ENCODE measurements at regions not wholly inside any gene's neighbourhood (a gene's known extent, or its start where the extent isn't known, plus 50 kb on each side); places are given as distances from the start of the nearest gene placed in this dataset.

- Histone ChIP-seq H3K4me1 (no peaks in the 10 kb centered on the region), H3K9me3 (ENCODE audit: control insufficient read depth, low read length) (no peaks in the 10 kb centered on the region), H3K4me2 (ENCODE audit: low read length) (no peak overlapping the region), H3K79me2 (no peaks in the 10 kb centered on the region), H3K9ac (no peak overlapping the region), H2AFZ (no peak overlapping the region), H3K27ac (no peak overlapping the region), H3K27me3 (ENCODE audit: control insufficient read depth, insufficient read depth, low read length) (no peaks in the 10 kb centered on the region), H3K4me3 (ENCODE audit: low read depth, low read length) (no peak overlapping the region), H3K36me3 (ENCODE audit: control insufficient read depth, insufficient read depth, low read length) (no peaks in the 10 kb centered on the region)
- TF ChIP-seq, protein P1, sequence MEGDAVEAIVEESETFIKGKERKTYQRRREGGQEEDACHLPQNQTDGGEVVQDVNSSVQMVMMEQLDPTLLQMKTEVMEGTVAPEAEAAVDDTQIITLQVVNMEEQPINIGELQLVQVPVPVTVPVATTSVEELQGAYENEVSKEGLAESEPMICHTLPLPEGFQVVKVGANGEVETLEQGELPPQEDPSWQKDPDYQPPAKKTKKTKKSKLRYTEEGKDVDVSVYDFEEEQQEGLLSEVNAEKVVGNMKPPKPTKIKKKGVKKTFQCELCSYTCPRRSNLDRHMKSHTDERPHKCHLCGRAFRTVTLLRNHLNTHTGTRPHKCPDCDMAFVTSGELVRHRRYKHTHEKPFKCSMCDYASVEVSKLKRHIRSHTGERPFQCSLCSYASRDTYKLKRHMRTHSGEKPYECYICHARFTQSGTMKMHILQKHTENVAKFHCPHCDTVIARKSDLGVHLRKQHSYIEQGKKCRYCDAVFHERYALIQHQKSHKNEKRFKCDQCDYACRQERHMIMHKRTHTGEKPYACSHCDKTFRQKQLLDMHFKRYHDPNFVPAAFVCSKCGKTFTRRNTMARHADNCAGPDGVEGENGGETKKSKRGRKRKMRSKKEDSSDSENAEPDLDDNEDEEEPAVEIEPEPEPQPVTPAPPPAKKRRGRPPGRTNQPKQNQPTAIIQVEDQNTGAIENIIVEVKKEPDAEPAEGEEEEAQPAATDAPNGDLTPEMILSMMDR (IDR thresholded peaks at IDR 0.05), result no peak
Observed at GRCh38 chr2:104033399-104033798, 820.5 kb upstream of the POU3F3 start.

- no peak overlapping the region for H2AFZ ChIP-seq
- no peak overlapping the region for H3K4me2 ChIP-seq (ENCODE audit: low read length)
- H3K27ac ChIP-seq, result no peak overlapping the region
- H3K4me3 ChIP-seq (ENCODE audit: low read depth, low read length), result no peak overlapping the region
- H3K4me1 ChIP-seq, result no peaks in the 10 kb centered on the region
- TF ChIP-seq, protein P1 (IDR thresholded peaks at IDR 0.05), result no peak
- no peaks in the 10 kb centered on the region for H3K9me3 ChIP-seq (ENCODE audit: control insufficient read depth, low read length)
- H3K79me2 ChIP-seq, result no peaks in the 10 kb centered on the region
- no peaks in the 10 kb centered on the region for H3K36me3 ChIP-seq (ENCODE audit: control insufficient read depth, insufficient read depth, low read length)
- H3K9ac ChIP-seq, result no peak overlapping the region
- no peaks in the 10 kb centered on the region for H3K27me3 ChIP-seq (ENCODE audit: control insufficient read depth, insufficient read depth, low read length)
Observed at GRCh38 chr2:104040771-104041170, 813.1 kb upstream of the POU3F3 start.

DNA sequence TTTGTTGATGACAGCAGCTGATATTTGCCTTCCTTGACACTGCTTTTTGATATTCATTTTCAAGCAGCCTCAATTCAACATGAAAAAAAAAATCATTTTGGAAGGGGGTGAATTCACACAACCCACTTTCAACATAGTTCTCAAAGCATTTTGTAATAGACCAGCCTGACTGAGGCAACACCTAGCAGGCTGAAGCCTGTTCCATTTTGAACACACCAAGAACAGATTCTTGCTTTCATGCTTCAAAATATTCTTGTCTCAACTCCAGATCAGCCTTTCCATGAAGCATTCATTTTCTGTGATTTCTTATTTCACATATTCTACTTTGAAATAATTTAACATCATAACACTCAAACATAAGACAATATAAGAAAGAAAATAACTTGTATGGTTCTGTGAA, 812.6 kb upstream of the POU3F3 start:
- Histone ChIP-seq H3K27ac (no peak overlapping the region), H3K4me2 (ENCODE audit: low read length) (no peak overlapping the region), H3K9me3 (ENCODE audit: control insufficient read depth, low read length) (no peaks in the 10 kb centered on the region), H3K36me3 (ENCODE audit: control insufficient read depth, insufficient read depth, low read length) (no peaks in the 10 kb centered on the region), H3K9ac (no peak overlapping the region), H3K79me2 (no peaks in the 10 kb centered on the region), H3K27me3 (ENCODE audit: control insufficient read depth, insufficient read depth, low read length) (no peaks in the 10 kb centered on the region), H3K4me3 (ENCODE audit: low read depth, low read length) (no peak overlapping the region), H2AFZ (no peak overlapping the region), H3K4me1 (no peaks in the 10 kb centered on the region)
- TF ChIP-seq, protein P1 (IDR thresholded peaks at IDR 0.05), result no peak

DNA sequence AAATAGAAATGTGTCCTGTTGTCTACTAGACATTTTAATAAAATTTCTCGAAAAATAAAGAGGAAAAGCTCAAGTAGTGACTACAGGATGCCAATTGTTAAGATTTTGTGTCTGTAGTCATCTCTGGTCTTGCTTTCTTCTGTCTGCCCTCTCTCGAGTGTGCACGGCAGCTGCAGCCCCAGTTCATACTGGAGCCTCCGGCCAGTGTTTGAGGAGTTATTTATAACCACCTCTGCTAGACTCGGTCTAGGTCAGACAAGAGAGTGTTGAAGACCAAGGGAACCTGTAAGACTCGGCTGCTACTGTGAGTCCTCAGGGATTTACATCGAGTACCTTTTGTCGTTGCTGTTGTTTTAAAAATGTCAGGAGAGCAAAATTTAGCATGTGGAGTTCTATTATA, 810.1 kb upstream of the POU3F3 start:
- Histone ChIP-seq H2AFZ (no peak overlapping the region), H3K9me3 (ENCODE audit: control insufficient read depth, low read length) (no peaks in the 10 kb centered on the region), H3K36me3 (ENCODE audit: control insufficient read depth, insufficient read depth, low read length) (no peaks in the 10 kb centered on the region), H3K4me2 (ENCODE audit: low read length) (no peak overlapping the region), H3K27me3 (ENCODE audit: control insufficient read depth, insufficient read depth, low read length) (no peaks in the 10 kb centered on the region), H3K79me2 (no peaks in the 10 kb centered on the region), H3K9ac (no peak overlapping the region), H3K4me1 (no peaks in the 10 kb centered on the region), H3K27ac (no peak overlapping the region), H3K4me3 (ENCODE audit: low read depth, low read length) (no peak overlapping the region)
- TF ChIP-seq, protein P1 (IDR thresholded peaks at IDR 0.05), result no peak

DNA sequence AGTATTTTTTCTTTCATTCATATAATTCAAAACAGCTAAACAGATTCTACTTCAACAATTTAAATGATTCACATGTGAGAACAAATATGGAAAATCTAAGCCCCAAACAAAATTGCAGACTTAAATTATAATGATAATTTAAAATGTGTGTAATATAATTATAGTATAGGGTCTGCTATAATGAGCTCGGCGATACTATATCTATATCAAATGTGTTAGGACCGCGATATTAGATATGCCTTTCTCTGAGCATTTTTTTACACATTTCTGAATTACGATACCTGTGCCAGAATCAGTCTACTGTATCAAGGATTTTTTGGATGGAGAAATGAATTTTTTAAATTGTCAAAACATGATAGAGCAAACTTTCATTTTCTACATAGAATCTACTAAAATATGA, 808.8 kb upstream of the POU3F3 start:
- Histone ChIP-seq H3K27ac (no peak overlapping the region), H3K9me3 (ENCODE audit: control insufficient read depth, low read length) (no peaks in the 10 kb centered on the region), H3K36me3 (ENCODE audit: control insufficient read depth, insufficient read depth, low read length) (no peaks in the 10 kb centered on the region), H3K4me1 (no peaks in the 10 kb centered on the region), H3K79me2 (no peaks in the 10 kb centered on the region), H3K27me3 (ENCODE audit: control insufficient read depth, insufficient read depth, low read length) (no peaks in the 10 kb centered on the region), H2AFZ (no peak overlapping the region), H3K4me2 (ENCODE audit: low read length) (no peak overlapping the region), H3K9ac (no peak overlapping the region), H3K4me3 (ENCODE audit: low read depth, low read length) (no peak overlapping the region)
- TF ChIP-seq, protein P1 (IDR thresholded peaks at IDR 0.05), result no peak
